ENCODE measurements at regions not wholly inside any gene's neighbourhood (a gene's known extent, or its start where the extent isn't known, plus 50 kb on each side); places are given as distances from the start of the nearest gene placed in this dataset.

DNA sequence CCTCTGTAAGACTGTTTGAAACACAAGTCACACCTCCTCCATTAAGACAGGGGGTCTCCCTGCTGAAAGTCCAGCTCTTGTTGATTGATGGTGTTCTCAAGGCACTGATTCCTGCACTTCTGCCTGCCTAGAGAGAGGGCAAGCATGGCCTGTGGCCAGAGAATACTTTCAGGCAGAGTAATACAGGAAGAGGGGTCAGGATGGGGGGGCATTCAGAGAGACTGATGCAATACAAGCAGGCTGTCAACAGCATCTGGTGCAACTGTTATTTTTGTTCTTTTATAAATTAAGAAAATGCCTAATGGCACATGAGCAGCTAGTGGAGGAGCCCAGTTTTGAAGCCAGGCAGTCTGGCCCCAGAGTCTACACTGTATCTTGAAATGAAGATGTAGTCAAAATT is 302.2 kb downstream of the DIRAS2 start:
- H3K4me3 Mint-ChIP-seq, result no peak overlapping the region
- no peaks in the 10 kb centered on the region for H3K4me1 Mint-ChIP-seq (ENCODE audit: low read depth in 2 of 2)
- H3K27ac Mint-ChIP-seq, result no peak overlapping the region
- ATAC-seq (replicated peaks) (no peak), DNase-seq (no peak)
- H3K9me3 Mint-ChIP-seq, result peaks cover 0 to 6% of the 10 kb centered on the region in 2 donors
- peaks cover 4 to 9% of the 10 kb centered on the region in 2 donors for H3K27me3 Mint-ChIP-seq
- H3K36me3 Mint-ChIP-seq (ENCODE audit: insufficient read depth), result no peaks in the 10 kb centered on the region

DNA sequence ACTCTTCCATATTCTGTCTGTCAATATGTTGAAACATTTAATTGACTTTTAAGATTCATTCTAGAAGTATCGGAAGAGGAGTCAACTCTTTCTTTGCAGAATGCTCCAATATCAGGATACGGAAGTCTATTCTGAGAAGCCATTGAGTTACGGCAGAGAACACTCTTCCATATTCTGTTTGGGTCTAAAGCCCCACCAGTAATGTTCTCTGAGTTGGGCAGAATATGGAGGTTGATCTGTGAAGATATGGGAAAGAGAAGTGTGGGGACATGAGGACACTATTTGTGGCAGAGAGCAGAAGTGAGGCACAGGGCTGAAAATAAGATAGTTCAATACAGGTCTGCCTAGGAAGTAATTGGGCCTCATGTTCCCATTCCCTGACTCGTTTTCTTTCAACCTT is 300.0 kb downstream of the DIRAS2 start:
- Mint-ChIP-seq H3K36me3 (ENCODE audit: insufficient read depth) (no peaks in the 10 kb centered on the region), H3K27ac (no peak overlapping the region), H3K4me3 (no peak overlapping the region), H3K4me1 (ENCODE audit: low read depth in 2 of 2) (no peaks in the 10 kb centered on the region), H3K9me3 (peaks cover 0 to 6% of the 10 kb centered on the region in 2 donors), H3K27me3 (peaks cover 15 to 19% of the 10 kb centered on the region in 2 donors)
- ATAC-seq (replicated peaks) (no peak), DNase-seq (no peak)

DNA sequence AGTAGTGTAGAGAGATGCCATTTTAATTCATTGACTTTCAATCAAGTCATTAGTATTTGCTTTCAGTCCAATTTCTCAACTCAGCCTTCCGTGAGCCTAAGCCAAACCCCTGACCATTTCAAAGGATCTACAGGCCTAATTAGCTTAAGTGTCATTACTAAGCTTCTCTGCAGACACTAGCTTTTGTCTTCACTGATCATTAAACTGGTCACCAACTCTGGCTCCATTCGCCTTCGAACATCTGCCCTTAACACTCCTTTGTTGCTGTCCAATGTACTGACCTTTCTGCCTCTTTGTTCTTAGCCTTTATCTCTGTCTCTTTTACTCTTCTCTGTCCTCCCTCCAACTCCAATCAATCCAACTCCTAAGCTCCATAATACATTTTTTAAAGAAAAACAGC is 299.3 kb downstream of the DIRAS2 start:
- no peak overlapping the region for H3K4me3 Mint-ChIP-seq
- no peak for DNase-seq
- no peaks in the 10 kb centered on the region for H3K36me3 Mint-ChIP-seq (ENCODE audit: insufficient read depth)
- no peak overlapping the region for H3K27ac Mint-ChIP-seq
- ATAC-seq (replicated peaks), result no peak
- no peaks in the 10 kb centered on the region for H3K4me1 Mint-ChIP-seq (ENCODE audit: low read depth in 2 of 2)
- H3K9me3 Mint-ChIP-seq, result peaks cover 0 to 6% of the 10 kb centered on the region in 2 donors
- H3K27me3 Mint-ChIP-seq, result peaks cover 22 to 26% of the 10 kb centered on the region in 2 donors

DNA sequence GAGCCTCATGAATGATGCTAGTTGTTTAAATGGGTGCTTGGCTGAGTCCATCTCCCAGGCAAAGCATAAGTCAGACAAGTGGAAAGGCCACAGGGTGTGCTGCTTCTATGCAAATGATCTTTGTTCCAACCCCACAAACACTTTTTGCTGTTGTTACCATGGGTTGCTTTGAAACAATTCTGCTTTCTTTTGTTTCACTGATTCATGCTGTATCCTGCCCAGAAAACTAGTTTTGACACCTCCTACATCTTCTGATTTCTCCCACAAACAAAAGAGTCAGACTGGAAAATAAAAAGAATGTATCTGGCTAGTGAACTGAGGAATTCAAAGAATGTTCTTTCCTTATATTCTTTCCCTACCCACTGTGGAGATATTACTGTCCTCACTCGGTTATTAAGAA is 298.6 kb downstream of the DIRAS2 start:
- Mint-ChIP-seq H3K27me3 (peaks cover 25 to 28% of the 10 kb centered on the region in 2 donors), H3K9me3 (peaks cover 0 to 6% of the 10 kb centered on the region in 2 donors), H3K4me1 (ENCODE audit: low read depth in 2 of 2) (no peaks in the 10 kb centered on the region), H3K36me3 (ENCODE audit: insufficient read depth) (no peaks in the 10 kb centered on the region), H3K4me3 (no peak overlapping the region), H3K27ac (no peak overlapping the region)
- ATAC-seq (replicated peaks) (no peak), DNase-seq (no peak)

DNA sequence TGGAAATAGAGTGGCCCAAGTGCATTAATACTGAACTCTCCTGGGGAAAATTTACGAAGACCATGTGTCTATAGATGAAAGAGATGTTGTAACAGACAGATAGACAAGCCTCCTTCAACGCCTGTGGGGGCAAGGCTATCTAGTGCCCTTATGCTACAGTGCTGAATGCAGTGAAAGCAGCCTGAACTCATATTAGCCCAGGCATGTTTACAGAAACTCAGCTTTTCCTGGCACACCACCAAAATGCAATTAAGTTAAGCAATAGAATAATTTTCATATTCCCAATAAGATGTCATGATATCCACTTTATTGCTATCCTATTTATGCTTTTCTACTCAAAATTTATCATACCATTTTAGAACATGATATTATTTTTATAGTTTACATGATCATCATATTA is 277.0 kb downstream of the DIRAS2 start:
- H3K4me1 Mint-ChIP-seq (ENCODE audit: low read depth in 2 of 2), result no peaks in the 10 kb centered on the region
- ATAC-seq (replicated peaks) (no peak), DNase-seq (no peak)
- H3K9me3 Mint-ChIP-seq, result no peaks in the 10 kb centered on the region
- no peak overlapping the region for H3K27ac Mint-ChIP-seq
- no peaks in the 10 kb centered on the region for H3K36me3 Mint-ChIP-seq (ENCODE audit: insufficient read depth)
- H3K4me3 Mint-ChIP-seq, result no peak overlapping the region
- H3K27me3 Mint-ChIP-seq, result peaks cover 17 to 20% of the 10 kb centered on the region in 2 donors

DNA sequence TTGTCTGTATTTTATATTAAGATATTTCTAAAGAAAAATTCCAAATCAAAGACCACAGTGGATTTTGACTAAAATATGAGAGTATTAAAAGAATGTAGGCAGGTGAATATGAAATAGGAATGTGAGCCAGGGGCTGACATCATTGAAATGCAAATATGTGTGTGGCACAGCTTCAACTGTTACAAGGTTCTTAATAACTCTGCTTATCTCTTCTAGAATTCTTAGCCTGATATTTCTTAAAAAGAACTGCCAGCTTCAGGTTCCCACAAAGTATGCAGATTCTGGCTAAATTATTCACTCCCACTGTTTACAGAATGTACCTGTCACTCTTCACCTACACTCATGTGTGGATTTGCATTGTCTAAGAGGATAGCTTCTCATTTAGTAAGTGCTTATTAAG is 274.4 kb downstream of the DIRAS2 start:
- H3K27me3 Mint-ChIP-seq, result peaks cover 28% of the 10 kb centered on the region in 2 donors
- no peaks in the 10 kb centered on the region for H3K4me1 Mint-ChIP-seq (ENCODE audit: low read depth in 2 of 2)
- ATAC-seq (replicated peaks), result no peak
- DNase-seq, result no peak
- H3K9me3 Mint-ChIP-seq, result no peaks in the 10 kb centered on the region
- no peak overlapping the region for H3K27ac Mint-ChIP-seq
- H3K36me3 Mint-ChIP-seq (ENCODE audit: insufficient read depth), result no peaks in the 10 kb centered on the region
- H3K4me3 Mint-ChIP-seq, result no peak overlapping the region

DNA sequence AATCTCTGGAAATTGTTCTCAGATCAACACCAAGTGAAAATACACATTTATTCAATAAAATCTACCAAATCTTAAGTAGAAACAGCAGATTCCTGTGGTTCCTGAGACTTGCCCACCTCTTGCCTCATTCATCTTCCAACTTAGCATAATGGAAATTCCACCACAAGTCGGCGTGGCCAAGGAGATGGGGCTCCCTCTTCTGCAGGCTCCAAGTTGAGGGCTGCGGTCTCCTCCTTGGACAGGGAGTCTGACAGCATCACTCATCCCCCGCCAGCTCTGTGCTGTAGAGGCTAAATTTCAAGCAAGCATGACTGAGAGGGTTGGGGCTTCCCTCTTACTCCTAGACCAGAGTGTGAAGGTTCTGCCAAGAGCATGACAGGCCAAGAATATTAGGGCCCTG is 273.7 kb downstream of the DIRAS2 start:
- no peak overlapping the region for H3K4me3 Mint-ChIP-seq
- ATAC-seq (replicated peaks), result no peak

DNA sequence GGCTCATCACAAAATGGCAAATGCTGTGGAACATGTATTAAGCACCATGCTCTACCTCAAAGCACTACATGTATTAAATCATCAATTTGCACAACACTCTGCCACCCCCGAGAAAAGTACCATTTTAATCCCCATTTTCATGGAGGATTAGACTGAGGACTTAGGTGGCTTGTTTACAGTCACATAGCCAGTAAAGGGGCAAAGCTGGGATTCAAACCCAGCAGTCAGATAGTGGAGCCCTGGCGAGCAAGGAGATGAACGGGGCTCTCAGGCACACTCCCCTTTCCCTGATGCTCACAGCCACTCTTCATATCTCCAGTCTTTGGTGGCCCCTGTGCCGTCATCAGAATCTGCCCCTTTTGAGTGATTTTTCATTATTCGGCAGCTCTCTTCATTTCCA is 262.9 kb downstream of the DIRAS2 start:
- DNase-seq (no peak), ATAC-seq (replicated peaks) (no peak)
- Mint-ChIP-seq H3K4me1 (ENCODE audit: low read depth in 2 of 2) (no peaks in the 10 kb centered on the region), H3K27ac (no peak overlapping the region), H3K36me3 (ENCODE audit: insufficient read depth) (no peaks in the 10 kb centered on the region), H3K9me3 (no peaks in the 10 kb centered on the region), H3K27me3 (peaks cover 13 to 48% of the 10 kb centered on the region in 2 donors), H3K4me3 (no peak overlapping the region)

More for the DNA sequence above, 273.7 kb downstream of the DIRAS2 start:
- Mint-ChIP-seq H3K27me3 (peaks cover 28 to 29% of the 10 kb centered on the region in 2 donors), H3K9me3 (no peaks in the 10 kb centered on the region), H3K36me3 (ENCODE audit: insufficient read depth) (no peaks in the 10 kb centered on the region), H3K27ac (no peak overlapping the region), H3K4me1 (ENCODE audit: low read depth in 2 of 2) (no peaks in the 10 kb centered on the region)
- DNase-seq, result no peak

DNA sequence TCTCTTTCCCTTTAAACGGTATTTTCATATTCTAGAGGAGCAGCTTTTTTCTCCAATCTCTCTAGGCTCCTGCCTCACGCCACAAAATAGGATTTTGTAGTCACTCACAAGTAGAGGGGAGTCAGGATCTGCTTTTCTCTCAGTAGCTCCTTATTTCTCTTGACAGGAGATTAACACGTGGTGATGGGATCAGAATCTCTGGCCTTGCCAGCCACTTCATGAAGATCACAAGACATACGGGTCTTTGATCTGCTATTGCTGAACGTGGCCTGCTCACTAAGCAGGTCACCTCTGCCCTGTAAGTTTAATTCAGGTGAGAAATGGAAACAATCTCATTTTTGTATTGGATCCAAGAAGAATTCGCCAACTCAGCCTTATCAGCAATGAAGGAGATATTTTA is 257.5 kb downstream of the DIRAS2 start:
- DNase-seq (no peak), ATAC-seq (replicated peaks) (no peak)
- Mint-ChIP-seq H3K9me3 (no peaks in the 10 kb centered on the region), H3K27me3 (peaks cover 20 to 33% of the 10 kb centered on the region in 2 donors), H3K36me3 (ENCODE audit: insufficient read depth) (no peaks in the 10 kb centered on the region), H3K4me1 (ENCODE audit: low read depth in 2 of 2) (no peaks in the 10 kb centered on the region), H3K4me3 (no peak overlapping the region), H3K27ac (no peak overlapping the region)

DNA sequence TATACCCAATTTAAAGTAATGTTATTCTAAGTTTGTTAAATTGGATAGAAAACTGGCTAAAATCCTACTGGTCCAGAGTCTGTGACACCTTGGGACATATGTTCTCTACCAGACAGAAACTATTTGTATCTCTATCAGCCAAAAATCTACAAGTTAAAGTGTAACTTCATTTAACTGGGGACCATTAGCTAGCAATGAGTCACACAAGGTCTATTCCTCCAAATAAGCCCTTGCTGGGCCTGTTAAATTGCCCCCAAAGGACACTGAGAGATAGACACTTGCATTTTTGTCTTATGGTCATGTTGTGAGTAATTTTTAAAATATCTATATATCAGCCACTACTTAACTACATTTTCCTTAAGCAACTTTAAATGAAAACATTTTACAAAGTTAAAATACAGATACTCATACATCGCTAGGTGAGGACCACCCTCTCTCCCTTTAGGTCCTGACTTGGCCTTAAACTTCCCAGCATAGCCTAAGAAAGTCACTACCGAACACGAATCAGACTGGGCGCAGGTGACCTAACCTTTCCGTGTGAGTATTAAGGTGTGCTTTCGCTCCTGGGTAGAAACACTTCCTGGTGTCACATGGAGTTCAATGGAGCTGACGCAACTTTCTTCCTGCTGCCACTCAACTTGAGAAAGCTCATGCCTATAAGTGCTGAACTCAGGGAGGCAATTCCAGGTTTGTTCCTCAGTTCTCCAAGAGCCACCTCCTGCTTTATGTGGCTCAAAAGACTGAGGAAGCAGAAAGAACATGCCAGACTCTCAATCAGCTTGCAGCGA is 249.1 kb downstream of the DIRAS2 start:
- DNase-seq (no peak), ATAC-seq (replicated peaks) (no peak)
- H3K36me3 Mint-ChIP-seq (ENCODE audit: insufficient read depth), result no peaks in the 10 kb centered on the region
- peaks cover 0 to 2% of the 10 kb centered on the region in 2 donors for H3K9me3 Mint-ChIP-seq
- no peak overlapping the region for H3K27ac Mint-ChIP-seq
- H3K4me3 Mint-ChIP-seq, result no peak overlapping the region
- peaks cover 14 to 25% of the 10 kb centered on the region in 2 donors for H3K27me3 Mint-ChIP-seq
- H3K4me1 Mint-ChIP-seq (ENCODE audit: low read depth in 2 of 2), result no peaks in the 10 kb centered on the region

DNA sequence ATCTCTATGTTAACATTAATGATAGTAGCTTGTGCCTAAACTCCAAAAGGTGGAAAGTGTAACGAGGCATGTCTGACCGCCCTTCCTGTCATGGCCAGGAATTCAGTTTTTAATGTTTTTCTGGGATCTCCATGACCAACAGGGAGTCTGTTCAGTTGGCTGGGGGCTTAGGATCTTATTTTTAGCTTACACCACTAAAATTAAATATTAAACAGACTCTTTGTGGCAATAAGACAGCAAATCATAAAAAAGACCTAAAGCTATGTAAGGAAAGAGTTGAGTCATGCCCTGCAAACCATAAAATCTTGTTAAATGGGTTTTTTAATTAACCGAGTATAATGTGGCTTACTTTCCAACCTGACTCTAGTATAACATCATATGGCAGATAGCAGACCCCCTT is 247.8 kb downstream of the DIRAS2 start:
- no peak overlapping the region for H3K27ac Mint-ChIP-seq
- H3K4me3 Mint-ChIP-seq, result no peak overlapping the region
- peaks cover 8 to 25% of the 10 kb centered on the region in 2 donors for H3K27me3 Mint-ChIP-seq
- H3K4me1 Mint-ChIP-seq (ENCODE audit: low read depth in 2 of 2), result no peaks in the 10 kb centered on the region
- no peak for ATAC-seq (replicated peaks)
- no peaks in the 10 kb centered on the region for H3K36me3 Mint-ChIP-seq (ENCODE audit: insufficient read depth)
- H3K9me3 Mint-ChIP-seq, result peaks cover 0 to 2% of the 10 kb centered on the region in 2 donors
- no peak for DNase-seq

DNA sequence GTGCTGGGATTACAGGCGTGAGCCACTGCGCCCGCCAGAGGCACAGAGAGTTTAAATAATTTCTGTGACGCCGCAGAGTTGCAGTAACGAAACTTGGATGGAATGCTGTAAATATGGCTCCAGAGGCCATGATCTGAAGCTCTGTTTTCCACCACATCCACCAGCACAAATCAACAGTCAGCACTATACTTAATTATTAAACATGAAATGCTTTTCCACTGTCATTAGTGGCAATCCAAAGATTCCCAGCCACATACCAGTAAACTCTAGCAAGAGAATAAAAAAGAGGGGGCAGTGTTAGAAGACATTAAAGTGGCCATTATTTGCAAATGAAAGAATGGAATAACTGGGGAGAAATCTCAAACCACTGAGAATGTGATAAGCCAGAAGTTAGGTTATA is 242.5 kb downstream of the DIRAS2 start:
- no peaks in the 10 kb centered on the region for H3K4me1 Mint-ChIP-seq (ENCODE audit: low read depth in 2 of 2)
- ATAC-seq (replicated peaks) (no peak), DNase-seq (no peak)
- H3K27me3 Mint-ChIP-seq, result peaks cover 14 to 25% of the 10 kb centered on the region in 2 donors
- H3K9me3 Mint-ChIP-seq, result peaks cover 0 to 2% of the 10 kb centered on the region in 2 donors
- no peak overlapping the region for H3K4me3 Mint-ChIP-seq
- no peaks in the 10 kb centered on the region for H3K36me3 Mint-ChIP-seq (ENCODE audit: insufficient read depth)
- H3K27ac Mint-ChIP-seq, result no peak overlapping the region

DNA sequence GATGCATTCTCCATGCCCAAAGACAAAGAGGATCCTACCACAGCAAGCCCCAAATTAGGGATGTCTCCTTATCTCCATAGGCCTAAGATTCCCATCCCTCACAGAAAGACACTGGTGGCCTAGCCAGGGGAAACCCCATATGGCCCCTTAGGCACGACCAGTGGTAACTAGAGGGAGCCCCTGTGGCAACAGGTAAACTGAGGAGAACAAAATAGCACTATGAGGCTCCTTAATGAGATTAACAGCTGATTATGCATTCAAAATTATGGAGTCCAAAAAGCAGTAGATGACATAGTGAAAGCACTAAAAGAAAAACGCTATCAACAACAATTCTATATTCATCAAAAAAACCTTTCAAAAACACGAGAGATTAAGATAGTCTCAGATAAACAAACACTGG is 234.0 kb downstream of the DIRAS2 start:
- H3K36me3 Mint-ChIP-seq (ENCODE audit: insufficient read depth), result no peaks in the 10 kb centered on the region
- no peak overlapping the region for H3K27ac Mint-ChIP-seq
- H3K4me3 Mint-ChIP-seq, result no peak overlapping the region
- no peak for ATAC-seq (replicated peaks)
- peaks cover 7 to 8% of the 10 kb centered on the region in 2 donors for H3K9me3 Mint-ChIP-seq
- DNase-seq, result no peak
- peaks cover 4 to 17% of the 10 kb centered on the region in 2 donors for H3K27me3 Mint-ChIP-seq
- H3K4me1 Mint-ChIP-seq (ENCODE audit: low read depth in 2 of 2), result no peaks in the 10 kb centered on the region

DNA sequence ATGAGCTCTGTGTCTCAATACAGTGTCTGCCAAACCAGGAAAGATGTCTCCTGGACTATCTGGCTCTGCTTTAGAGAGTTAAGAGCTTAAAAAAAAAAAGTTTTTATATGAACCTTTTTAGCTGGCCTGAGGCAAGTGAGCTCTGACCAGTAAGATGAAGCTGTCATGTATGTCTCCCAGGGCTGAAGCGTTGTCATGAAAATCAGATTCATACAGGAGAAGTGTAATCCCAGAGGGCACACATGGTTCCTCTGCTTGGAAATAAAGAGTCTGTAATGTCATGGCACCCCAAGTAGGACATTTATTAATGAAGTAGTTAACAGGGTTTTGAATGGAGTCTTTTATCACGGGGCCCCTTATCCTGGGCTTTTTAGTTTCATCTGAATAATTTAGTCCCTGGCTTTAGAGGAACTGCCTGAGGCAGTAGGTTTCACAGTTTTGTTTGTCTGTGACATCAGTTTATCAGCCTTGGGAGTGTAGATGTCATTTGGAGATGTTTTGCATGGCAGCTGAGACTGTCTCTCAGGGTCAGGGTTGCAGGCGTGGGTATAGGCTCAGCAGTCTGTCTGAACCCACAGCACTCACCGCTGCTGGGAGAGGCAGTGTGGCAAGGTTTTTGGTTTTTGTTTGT is 223.3 kb downstream of the DIRAS2 start:
- Mint-ChIP-seq H3K4me1 (ENCODE audit: low read depth in 2 of 2) (no peaks in the 10 kb centered on the region), H3K27ac (no peak overlapping the region), H3K36me3 (ENCODE audit: insufficient read depth) (no peaks in the 10 kb centered on the region), H3K27me3 (peaks cover 4 to 20% of the 10 kb centered on the region in 2 donors), H3K4me3 (no peak overlapping the region), H3K9me3 (no peaks in the 10 kb centered on the region)
- DNase-seq, result no peak
- no peak for ATAC-seq (replicated peaks)
